OCI-LY1 (cell line): ENCODE measurements at regions not wholly inside any gene's neighbourhood (a gene's known extent, or its start where the extent isn't known, plus 50 kb on each side); places are given as distances from the start of the nearest gene placed in this dataset.

ENCODE experiments used
- H2AFZ ChIP-seq: fragments of 200-600 bp; sonication (generic), shearing (Covaris generic); 2 replicates; pipeline ENCODE4 v1.6.0; 2014; ENCODE audit warnings: antibody characterized with exemption, mild to moderate bottlenecking, low read length
- H3F3A ChIP-seq: fragments of 200-600 bp; sonication (generic), shearing (Covaris generic); 2 replicates; pipeline ENCODE4 v1.6.0; 2014; ENCODE audit warnings: mild to moderate bottlenecking, antibody characterized with exemption, low read length, moderate library complexity; ENCODE audit not compliant: insufficient read depth
- H3K27ac ChIP-seq: fragments of 200-600 bp; sonication (generic); 2 replicates; pipeline ENCODE4 v1.5.1; 2014; ENCODE audit warnings: low read length, mixed run types, mild to moderate bottlenecking, low read depth; ENCODE audit not compliant: poor library complexity, severe bottlenecking
- H3K27me3 ChIP-seq: fragments of 200-600 bp; sonication (generic); 2 replicates; pipeline ENCODE4 v1.6.0; 2014; ENCODE audit warnings: antibody characterized with exemption, mild to moderate bottlenecking, low read length, moderate library complexity; ENCODE audit not compliant: insufficient read depth
- H3K36me3 ChIP-seq: fragments of 200-600 bp; sonication (generic); 2 replicates; pipeline ENCODE4 v1.6.1; 2014; ENCODE audit warnings: mild to moderate bottlenecking, antibody characterized with exemption, low read length, moderate library complexity, mixed read lengths; ENCODE audit not compliant: insufficient read depth
- H3K4me1 ChIP-seq: fragments of 200-600 bp; sonication (generic); 2 replicates; pipeline ENCODE4 v1.5.1; 2014; ENCODE audit warnings: mild to moderate bottlenecking, low read length, moderate library complexity; ENCODE audit not compliant: insufficient read depth, severe bottlenecking
- H3K4me2 ChIP-seq: fragments of 200-600 bp; sonication (generic), shearing (Covaris generic); 2 replicates; pipeline ENCODE4 v1.6.1; 2014; ENCODE audit warnings: low read length
- H3K4me3 ChIP-seq: fragments of 200-600 bp; sonication (generic); 2 replicates; pipeline ENCODE4 v1.5.1; 2014; ENCODE audit warnings: low read length, low read depth, mild to moderate bottlenecking, mixed read lengths; ENCODE audit not compliant: poor library complexity, severe bottlenecking
- H3K79me2 ChIP-seq: fragments of 200-600 bp; shearing (Covaris generic); 2 replicates; pipeline ENCODE4 v1.6.1; 2016; ENCODE audit warnings: mixed run types, low read length, mixed read lengths; ENCODE audit not compliant: insufficient read depth
- H3K9ac ChIP-seq: fragments of 200-600 bp; sonication (generic), shearing (Covaris generic); 2 replicates; pipeline ENCODE4 v1.6.1; 2014; ENCODE audit warnings: mild to moderate bottlenecking, low read length, mixed read lengths
- H3K9me2 ChIP-seq: fragments of 200-600 bp; sonication (generic), shearing (Covaris generic); 2 replicates; pipeline ENCODE4 v1.6.1; 2014; ENCODE audit warnings: low read depth, mild to moderate bottlenecking, low read length, mixed read lengths
- H3K9me3 ChIP-seq: fragments of 200-600 bp; shearing (Covaris generic); 2 replicates; pipeline ENCODE4 v1.6.1; 2014; ENCODE audit warnings: low read length, mixed read lengths
- H4K20me1 ChIP-seq: fragments of 200-600 bp; sonication (generic), shearing (Covaris generic); 2 replicates; pipeline ENCODE4 v1.6.0; 2016; ENCODE audit warnings: mild to moderate bottlenecking, low read length; ENCODE audit not compliant: insufficient read depth
- EZH2 ChIP-seq: fragments of 200-600 bp; sonication (generic), shearing (Covaris generic); IDR thresholded peaks from 2 replicates; pipeline ENCODE4 v1.8.0; 2017; ENCODE audit warnings: borderline replicate concordance, mixed run types, mild to moderate bottlenecking, antibody characterized with exemption, low read length, moderate library complexity, mixed read lengths
- TF ChIP-seq, protein P1 (sequence below): fragments of 200-600 bp; sonication (generic), shearing (Covaris generic); IDR thresholded peaks from 2 replicates; pipeline ENCODE4 v1.5.1; 2017; ENCODE audit warnings: mild to moderate bottlenecking, antibody characterized with exemption, low read length, moderate library complexity, mixed read lengths

DNA sequence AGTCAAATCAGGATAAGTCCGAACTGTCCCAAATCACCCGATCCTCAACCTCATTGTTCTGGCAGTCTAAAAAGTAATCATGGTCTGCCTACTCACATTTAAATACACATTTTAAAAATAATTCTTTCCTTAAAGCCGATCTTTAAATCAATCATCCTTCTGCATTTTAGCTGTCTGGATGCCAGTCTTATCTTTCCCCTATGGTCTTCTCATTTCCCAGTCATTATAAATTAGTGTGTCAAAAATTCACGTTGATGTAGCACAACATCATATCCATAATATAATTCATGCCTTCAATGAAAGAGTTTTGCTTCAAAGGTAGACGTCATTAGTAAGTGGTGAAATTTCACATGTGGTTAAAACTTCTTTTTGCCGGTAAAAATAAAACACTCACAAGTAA, 108.1 kb upstream of the FRG1 start:
- Histone ChIP-seq H3F3A (no peaks in the 10 kb centered on the region), H3K27me3 (no peaks in the 10 kb centered on the region), H3K27ac (no peak overlapping the region), H3K9ac (no peak overlapping the region), H4K20me1 (no peaks in the 10 kb centered on the region), H3K9me2 (no peaks in the 10 kb centered on the region), H2AFZ (no peak overlapping the region), H3K4me2 (no peak overlapping the region), H3K9me3 (no peaks in the 10 kb centered on the region), H3K4me1 (no peaks in the 10 kb centered on the region), H3K4me3 (no peak overlapping the region), H3K79me2 (no peaks in the 10 kb centered on the region), H3K36me3 (no peaks in the 10 kb centered on the region)
- TF ChIP-seq, protein P1, sequence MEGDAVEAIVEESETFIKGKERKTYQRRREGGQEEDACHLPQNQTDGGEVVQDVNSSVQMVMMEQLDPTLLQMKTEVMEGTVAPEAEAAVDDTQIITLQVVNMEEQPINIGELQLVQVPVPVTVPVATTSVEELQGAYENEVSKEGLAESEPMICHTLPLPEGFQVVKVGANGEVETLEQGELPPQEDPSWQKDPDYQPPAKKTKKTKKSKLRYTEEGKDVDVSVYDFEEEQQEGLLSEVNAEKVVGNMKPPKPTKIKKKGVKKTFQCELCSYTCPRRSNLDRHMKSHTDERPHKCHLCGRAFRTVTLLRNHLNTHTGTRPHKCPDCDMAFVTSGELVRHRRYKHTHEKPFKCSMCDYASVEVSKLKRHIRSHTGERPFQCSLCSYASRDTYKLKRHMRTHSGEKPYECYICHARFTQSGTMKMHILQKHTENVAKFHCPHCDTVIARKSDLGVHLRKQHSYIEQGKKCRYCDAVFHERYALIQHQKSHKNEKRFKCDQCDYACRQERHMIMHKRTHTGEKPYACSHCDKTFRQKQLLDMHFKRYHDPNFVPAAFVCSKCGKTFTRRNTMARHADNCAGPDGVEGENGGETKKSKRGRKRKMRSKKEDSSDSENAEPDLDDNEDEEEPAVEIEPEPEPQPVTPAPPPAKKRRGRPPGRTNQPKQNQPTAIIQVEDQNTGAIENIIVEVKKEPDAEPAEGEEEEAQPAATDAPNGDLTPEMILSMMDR = no peak
- TF ChIP-seq EZH2 = no peak

- Histone ChIP-seq H3K4me1 (no peaks in the 10 kb centered on the region), H3K9me3 (no peaks in the 10 kb centered on the region), H3K4me2 (no peak overlapping the region), H3K4me3 (no peak overlapping the region), H3K27me3 (no peaks in the 10 kb centered on the region), H3K9me2 (no peaks in the 10 kb centered on the region), H3K36me3 (no peaks in the 10 kb centered on the region), H3K27ac (no peak overlapping the region), H2AFZ (no peak overlapping the region), H3K79me2 (no peaks in the 10 kb centered on the region), H3F3A (no peaks in the 10 kb centered on the region), H3K9ac (no peak overlapping the region), H4K20me1 (no peaks in the 10 kb centered on the region)
- TF ChIP-seq, protein P1 = no peak
- no peak for TF ChIP-seq EZH2
Measured at GRCh38 chr4:189834616-189835015, 106.1 kb upstream of the FRG1 start.

- H3K79me2 ChIP-seq = no peaks in the 10 kb centered on the region
- H3K4me1 ChIP-seq = no peaks in the 10 kb centered on the region
- H3K4me2 ChIP-seq = no peak overlapping the region
- H2AFZ ChIP-seq = no peak overlapping the region
- H3F3A ChIP-seq = no peaks in the 10 kb centered on the region
- TF ChIP-seq, protein P1 = no peak
- no peak for TF ChIP-seq EZH2
- H3K27ac ChIP-seq = no peak overlapping the region
- H4K20me1 ChIP-seq = no peaks in the 10 kb centered on the region
- no peak overlapping the region for H3K4me3 ChIP-seq
- no peaks in the 10 kb centered on the region for H3K9me2 ChIP-seq
- no peak overlapping the region for H3K9ac ChIP-seq
- H3K36me3 ChIP-seq = no peaks in the 10 kb centered on the region
- H3K27me3 ChIP-seq = no peaks in the 10 kb centered on the region
- H3K9me3 ChIP-seq = no peaks in the 10 kb centered on the region
Measured at GRCh38 chr4:189835505-189835904, 105.2 kb upstream of the FRG1 start.
